ENCODE measurements at regions not wholly inside any gene's neighbourhood (a gene's known extent, or its start where the extent isn't known, plus 50 kb on each side); places are given as distances from the start of the nearest gene placed in this dataset.

- Histone ChIP-seq H3K9me3 (ENCODE audit: control insufficient read depth in 5 of 5, low read length in 5 of 5) (no peaks in the 10 kb centered on the region), H3K27me3 (ENCODE audit: control insufficient read depth in 5 of 5, insufficient read depth in 4 of 5, low read length in 5 of 5) (peaks cover 10 to 14% (median 12%) of the 10 kb centered on the region in 5 donors), H3K27ac (ENCODE audit: low read depth, low read length) (no peak overlapping the region), H3K4me1 (ENCODE audit: control insufficient read depth in 5 of 5, insufficient read depth in 5 of 5, low read length in 5 of 5) (no peaks in the 10 kb centered on the region), H3K36me3 (ENCODE audit: control insufficient read depth in 5 of 5, insufficient read depth in 5 of 5, low read length in 5 of 5) (no peaks in the 10 kb centered on the region), H3K9ac (ENCODE audit: low read length in 5 of 5) (no peak overlapping the region), H3K4me3 (ENCODE audit: low read depth in 1 of 5, low read length in 5 of 5) (no peak overlapping the region)
Observed at GRCh38 chr16:51443934-51444333, 292.9 kb upstream of the SALL1 start.

- Histone ChIP-seq H3K4me1 (ENCODE audit: control insufficient read depth in 5 of 5, insufficient read depth in 5 of 5, low read length in 5 of 5) (no peaks in the 10 kb centered on the region), H3K27ac (ENCODE audit: low read depth, low read length) (no peak overlapping the region), H3K36me3 (ENCODE audit: control insufficient read depth in 5 of 5, insufficient read depth in 5 of 5, low read length in 5 of 5) (no peaks in the 10 kb centered on the region), H3K9ac (ENCODE audit: low read length in 5 of 5) (no peak overlapping the region), H3K4me3 (ENCODE audit: low read depth in 1 of 5, low read length in 5 of 5) (no peak overlapping the region), H3K9me3 (ENCODE audit: control insufficient read depth in 5 of 5, low read length in 5 of 5) (no peaks in the 10 kb centered on the region), H3K27me3 (ENCODE audit: control insufficient read depth in 5 of 5, insufficient read depth in 4 of 5, low read length in 5 of 5) (peaks cover 10 to 15% (median 13%) of the 10 kb centered on the region in 5 donors)
Observed at GRCh38 chr16:51442141-51442870, 291.2 kb upstream of the SALL1 start.

- Histone ChIP-seq H3K4me3 (ENCODE audit: low read depth in 1 of 5, low read length in 5 of 5) (no peak overlapping the region), H3K27ac (ENCODE audit: low read depth, low read length) (no peak overlapping the region), H3K27me3 (ENCODE audit: control insufficient read depth in 5 of 5, insufficient read depth in 4 of 5, low read length in 5 of 5) (peaks cover 10 to 15% (median 13%) of the 10 kb centered on the region in 5 donors), H3K9me3 (ENCODE audit: control insufficient read depth in 5 of 5, low read length in 5 of 5) (no peaks in the 10 kb centered on the region), H3K4me1 (ENCODE audit: control insufficient read depth in 5 of 5, insufficient read depth in 5 of 5, low read length in 5 of 5) (no peaks in the 10 kb centered on the region), H3K9ac (ENCODE audit: low read length in 5 of 5) (no peak overlapping the region), H3K36me3 (ENCODE audit: control insufficient read depth in 5 of 5, insufficient read depth in 5 of 5, low read length in 5 of 5) (no peaks in the 10 kb centered on the region)
Observed at GRCh38 chr16:51440131-51440889, 289.2 kb upstream of the SALL1 start.

GRCh38 chr16:51439271-51439670 is 288.2 kb upstream of the SALL1 start:
- no peaks in the 10 kb centered on the region for H3K36me3 ChIP-seq (ENCODE audit: control insufficient read depth in 5 of 5, insufficient read depth in 5 of 5, low read length in 5 of 5)
- no peak overlapping the region for H3K9ac ChIP-seq (ENCODE audit: low read length in 5 of 5)
- H3K4me1 ChIP-seq (ENCODE audit: control insufficient read depth in 5 of 5, insufficient read depth in 5 of 5, low read length in 5 of 5), result no peaks in the 10 kb centered on the region
- H3K4me3 ChIP-seq (ENCODE audit: low read depth in 1 of 5, low read length in 5 of 5), result no peak overlapping the region
- H3K27ac ChIP-seq (ENCODE audit: low read depth, low read length), result no peak overlapping the region
- H3K27me3 ChIP-seq (ENCODE audit: control insufficient read depth in 5 of 5, insufficient read depth in 4 of 5, low read length in 5 of 5), result peaks cover 10 to 15% (median 13%) of the 10 kb centered on the region in 5 donors
- H3K9me3 ChIP-seq (ENCODE audit: control insufficient read depth in 5 of 5, low read length in 5 of 5), result no peaks in the 10 kb centered on the region

- no peaks in the 10 kb centered on the region for H3K4me1 ChIP-seq (ENCODE audit: control insufficient read depth in 5 of 5, insufficient read depth in 5 of 5, low read length in 5 of 5)
- H3K27ac ChIP-seq (ENCODE audit: low read depth, low read length), result no peak overlapping the region
- no peak overlapping the region for H3K9ac ChIP-seq (ENCODE audit: low read length in 5 of 5)
- H3K4me3 ChIP-seq (ENCODE audit: low read depth in 1 of 5, low read length in 5 of 5), result no peak overlapping the region
- H3K36me3 ChIP-seq (ENCODE audit: control insufficient read depth in 5 of 5, insufficient read depth in 5 of 5, low read length in 5 of 5), result no peaks in the 10 kb centered on the region
- peaks cover 0 to 1% (median 0%) of the 10 kb centered on the region in 5 donors for H3K9me3 ChIP-seq (ENCODE audit: control insufficient read depth in 5 of 5, low read length in 5 of 5)
- H3K27me3 ChIP-seq (ENCODE audit: control insufficient read depth in 5 of 5, insufficient read depth in 4 of 5, low read length in 5 of 5), result peaks cover 8 to 15% (median 10%) of the 10 kb centered on the region in 5 donors
Observed at GRCh38 chr16:51436742-51437141, 285.7 kb upstream of the SALL1 start.

- H3K9ac ChIP-seq (ENCODE audit: low read length in 5 of 5), result no peak overlapping the region
- no peaks in the 10 kb centered on the region for H3K36me3 ChIP-seq (ENCODE audit: control insufficient read depth in 5 of 5, insufficient read depth in 5 of 5, low read length in 5 of 5)
- H3K27ac ChIP-seq (ENCODE audit: low read depth, low read length), result no peak overlapping the region
- peaks cover 0 to 3% (median 0%) of the 10 kb centered on the region in 5 donors for H3K9me3 ChIP-seq (ENCODE audit: control insufficient read depth in 5 of 5, low read length in 5 of 5)
- peaks cover under 1 to 5% (median 2%) of the 10 kb centered on the region in 5 donors for H3K27me3 ChIP-seq (ENCODE audit: control insufficient read depth in 5 of 5, insufficient read depth in 4 of 5, low read length in 5 of 5)
- no peaks in the 10 kb centered on the region for H3K4me1 ChIP-seq (ENCODE audit: control insufficient read depth in 5 of 5, insufficient read depth in 5 of 5, low read length in 5 of 5)
- no peak overlapping the region for H3K4me3 ChIP-seq (ENCODE audit: low read depth in 1 of 5, low read length in 5 of 5)
Observed at GRCh38 chr16:51434567-51435198, 283.6 kb upstream of the SALL1 start.

- no peak overlapping the region for H3K9ac ChIP-seq (ENCODE audit: low read length in 5 of 5)
- H3K27ac ChIP-seq (ENCODE audit: low read depth, low read length), result no peak overlapping the region
- H3K4me1 ChIP-seq (ENCODE audit: control insufficient read depth in 5 of 5, insufficient read depth in 5 of 5, low read length in 5 of 5), result no peaks in the 10 kb centered on the region
- no peak overlapping the region for H3K4me3 ChIP-seq (ENCODE audit: low read depth in 1 of 5, low read length in 5 of 5)
- H3K27me3 ChIP-seq (ENCODE audit: control insufficient read depth in 5 of 5, insufficient read depth in 4 of 5, low read length in 5 of 5), result peaks cover 0 to 5% (median 2%) of the 10 kb centered on the region in 5 donors
- H3K9me3 ChIP-seq (ENCODE audit: control insufficient read depth in 5 of 5, low read length in 5 of 5), result peaks cover 0 to 3% (median 0%) of the 10 kb centered on the region in 5 donors
- no peaks in the 10 kb centered on the region for H3K36me3 ChIP-seq (ENCODE audit: control insufficient read depth in 5 of 5, insufficient read depth in 5 of 5, low read length in 5 of 5)
Observed at GRCh38 chr16:51433599-51433998, 282.5 kb upstream of the SALL1 start.

GRCh38 chr16:51431517-51432241 is 280.6 kb upstream of the SALL1 start:
- Histone ChIP-seq H3K4me1 (ENCODE audit: control insufficient read depth in 5 of 5, insufficient read depth in 5 of 5, low read length in 5 of 5) (no peaks in the 10 kb centered on the region), H3K27me3 (ENCODE audit: control insufficient read depth in 5 of 5, insufficient read depth in 4 of 5, low read length in 5 of 5) (peaks cover 0 to 5% (median 2%) of the 10 kb centered on the region in 5 donors), H3K4me3 (ENCODE audit: low read depth in 1 of 5, low read length in 5 of 5) (no peak overlapping the region), H3K36me3 (ENCODE audit: control insufficient read depth in 5 of 5, insufficient read depth in 5 of 5, low read length in 5 of 5) (no peaks in the 10 kb centered on the region), H3K9ac (ENCODE audit: low read length in 5 of 5) (no peak overlapping the region), H3K9me3 (ENCODE audit: control insufficient read depth in 5 of 5, low read length in 5 of 5) (peaks cover 0 to 3% (median 0%) of the 10 kb centered on the region in 5 donors), H3K27ac (ENCODE audit: low read depth, low read length) (no peak overlapping the region)

- Histone ChIP-seq H3K9me3 (ENCODE audit: control insufficient read depth in 5 of 5, low read length in 5 of 5) (peaks cover 0 to 3% (median 0%) of the 10 kb centered on the region in 5 donors), H3K4me1 (ENCODE audit: control insufficient read depth in 5 of 5, insufficient read depth in 5 of 5, low read length in 5 of 5) (no peaks in the 10 kb centered on the region), H3K36me3 (ENCODE audit: control insufficient read depth in 5 of 5, insufficient read depth in 5 of 5, low read length in 5 of 5) (no peaks in the 10 kb centered on the region), H3K4me3 (ENCODE audit: low read depth in 1 of 5, low read length in 5 of 5) (no peak overlapping the region), H3K27me3 (ENCODE audit: control insufficient read depth in 5 of 5, insufficient read depth in 4 of 5, low read length in 5 of 5) (peaks cover 0 to 5% (median 2%) of the 10 kb centered on the region in 5 donors), H3K9ac (ENCODE audit: low read length in 5 of 5) (no peak overlapping the region), H3K27ac (ENCODE audit: low read depth, low read length) (no peak overlapping the region)
Observed at GRCh38 chr16:51430716-51431369, 279.8 kb upstream of the SALL1 start.

Measured in subcutaneous abdominal adipose tissue (tissue), 5 donors.